HG02970 (cell line): ENCODE measurements at regions not wholly inside any gene's neighbourhood (a gene's known extent, or its start where the extent isn't known, plus 50 kb on each side); places are given as distances from the start of the nearest gene placed in this dataset.
"Not testable (repeated sequence)": the region's sequence is repeated elsewhere in the genome, so short reads cannot be mapped to it uniquely, and the experiment has no call there.

Source experiments
- ATAC-seq: cut with Tn5 transposase; IDR thresholded peaks from one replicate; pipeline ENCODE4 v1.9.1; 2021; ENCODE audit warnings: mild to moderate bottlenecking, moderate library complexity, moderate number of reproducible peaks; ENCODE audit not compliant: unreplicated experiment, low FRiP score

DNA sequence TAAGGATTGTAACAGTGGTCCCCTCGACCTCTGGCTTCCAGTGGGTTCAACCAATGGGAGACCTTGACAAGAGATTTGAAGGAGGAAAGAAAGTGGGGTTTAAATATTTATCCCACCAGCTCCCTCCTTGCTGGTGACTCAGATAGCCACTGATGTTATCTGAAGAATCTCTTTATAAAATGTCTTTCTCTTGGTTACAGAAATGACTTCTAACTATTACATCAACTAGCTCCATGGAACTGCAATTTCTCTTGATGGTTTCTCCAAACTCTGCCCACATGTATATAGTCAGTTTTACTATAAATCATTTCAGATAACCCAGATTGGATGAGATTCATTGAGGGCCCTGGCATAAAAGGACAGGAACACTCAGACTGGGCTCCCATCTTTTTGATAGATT lies 920.2 kb upstream of the SOX9 start:
- ATAC-seq = no peak

GRCh38 chr17:71201639-71202038 lies 919.2 kb upstream of the SOX9 start:
- no peak for ATAC-seq

- no peak for ATAC-seq
Observed at GRCh38 chr17:71202449-71202848, 918.4 kb upstream of the SOX9 start.

- ATAC-seq = no peak
Observed at GRCh38 chr17:71203953-71204352, 916.9 kb upstream of the SOX9 start.

DNA sequence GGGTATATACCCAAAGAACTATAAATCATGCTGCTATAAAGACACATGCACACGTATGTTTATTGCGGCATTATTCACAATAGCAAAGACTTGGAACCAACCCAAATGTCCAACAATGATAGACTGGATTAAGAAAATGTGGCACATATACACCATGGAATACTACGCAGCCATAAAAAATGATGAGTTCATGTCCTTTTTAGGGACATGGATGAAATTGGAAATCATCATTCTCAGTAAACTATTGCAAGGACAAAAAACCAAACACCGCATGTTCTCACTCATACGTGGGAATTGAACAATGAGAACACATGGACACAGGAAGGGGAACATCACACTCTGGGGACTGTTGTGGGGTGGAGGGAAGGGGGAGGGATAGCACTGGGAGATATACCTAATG lies 914.9 kb upstream of the SOX9 start:
- ATAC-seq = not testable (repeated sequence)

- ATAC-seq = no peak
Observed at GRCh38 chr17:71208111-71208704, 912.6 kb upstream of the SOX9 start.

DNA sequence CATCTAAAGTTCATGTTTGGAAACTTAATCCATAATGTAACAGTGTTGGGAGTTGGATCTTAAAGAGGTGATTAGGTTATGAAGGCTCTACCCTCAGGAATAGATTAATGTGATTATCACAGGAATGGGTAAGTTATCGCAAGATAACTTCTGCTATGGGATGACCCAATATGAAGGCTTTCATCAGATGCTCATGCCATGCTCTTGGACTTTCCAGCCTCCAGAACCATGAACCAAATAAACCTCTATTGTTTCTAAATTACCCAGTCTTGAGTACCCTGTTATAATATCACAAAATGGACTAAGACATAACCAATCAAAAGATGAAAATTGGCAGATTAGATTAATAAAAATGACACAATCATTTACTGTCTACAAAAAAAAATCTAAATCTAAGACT lies 906.9 kb upstream of the SOX9 start:
- no peak for ATAC-seq

DNA sequence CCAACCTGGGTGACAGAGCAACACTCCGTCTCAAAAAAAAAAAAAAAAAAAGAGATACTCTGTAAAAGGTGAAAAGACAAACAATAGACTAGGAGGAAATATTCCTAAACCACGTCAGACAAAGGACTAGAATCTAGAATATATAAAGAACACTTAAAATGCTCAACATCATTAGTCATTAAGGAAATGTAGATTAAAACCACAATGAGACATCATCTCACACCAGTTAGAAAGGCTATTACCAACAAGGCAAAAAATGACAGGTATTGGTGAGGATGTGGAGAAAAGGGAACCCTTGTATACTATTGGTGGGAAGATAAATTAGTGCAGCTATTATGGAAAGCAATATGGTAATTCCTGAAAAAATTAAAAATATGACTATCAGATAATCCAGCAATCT lies 903.1 kb upstream of the SOX9 start:
- ATAC-seq = no peak

GRCh38 chr17:71224824-71225575 lies 895.8 kb upstream of the SOX9 start:
- no peak for ATAC-seq

DNA sequence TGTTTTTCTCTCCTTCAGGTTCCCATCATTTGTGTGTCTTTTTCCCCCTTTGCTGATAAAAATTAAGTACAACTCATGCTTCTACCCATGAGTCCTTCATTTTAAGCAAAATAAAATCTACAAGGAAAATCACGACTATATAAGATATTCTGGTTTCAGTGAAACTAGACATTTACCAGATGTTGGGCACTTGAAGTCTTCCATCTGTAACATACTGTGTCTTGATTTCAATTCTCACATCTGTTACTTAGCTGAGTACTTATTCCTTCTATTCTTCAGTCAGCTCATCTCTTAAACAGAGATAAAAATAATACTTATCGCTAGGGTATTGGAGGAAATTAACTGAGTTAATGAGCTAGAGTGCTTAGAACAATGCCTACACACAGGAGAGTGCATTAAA lies 893.0 kb upstream of the SOX9 start:
- ATAC-seq = no peak

GRCh38 chr17:71229070-71229469 lies 891.8 kb upstream of the SOX9 start:
- no peak for ATAC-seq

- no peak for ATAC-seq
Observed at GRCh38 chr17:71232801-71233559, 887.8 kb upstream of the SOX9 start.

- no peak for ATAC-seq
Observed at GRCh38 chr17:71234349-71234748, 886.5 kb upstream of the SOX9 start.

- no peak for ATAC-seq
Observed at GRCh38 chr17:71237903-71238538, 882.8 kb upstream of the SOX9 start.

DNA sequence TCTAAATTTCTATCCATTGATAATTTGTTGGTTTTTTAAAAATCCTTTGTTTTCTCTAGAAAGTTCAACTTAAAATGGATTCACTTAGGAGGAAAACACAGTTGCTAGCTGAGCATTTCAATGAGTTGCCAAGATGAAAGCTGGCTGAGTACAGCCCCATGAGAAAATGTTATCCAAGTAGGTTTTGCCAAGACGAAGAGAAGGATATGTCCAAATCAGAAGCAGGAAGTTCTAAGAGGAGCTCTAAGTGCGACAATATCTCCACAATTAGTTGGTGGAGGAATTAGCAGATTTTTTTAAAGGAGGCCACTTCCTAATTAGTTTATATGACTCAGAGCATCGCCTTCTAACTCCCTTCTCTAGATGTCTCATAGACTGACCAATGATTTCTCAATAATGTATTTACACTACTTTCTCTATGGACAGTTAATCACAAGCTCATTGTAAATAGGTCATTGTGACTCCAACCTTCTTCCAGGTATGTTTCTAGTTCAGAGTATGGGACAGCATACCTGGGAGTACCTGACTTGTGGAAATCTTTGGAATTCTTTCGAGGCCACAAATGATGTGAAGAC lies 873.3 kb upstream of the SOX9 start:
- no peak for ATAC-seq

- no peak for ATAC-seq
Observed at GRCh38 chr17:71251276-71251675, 869.5 kb upstream of the SOX9 start.

DNA sequence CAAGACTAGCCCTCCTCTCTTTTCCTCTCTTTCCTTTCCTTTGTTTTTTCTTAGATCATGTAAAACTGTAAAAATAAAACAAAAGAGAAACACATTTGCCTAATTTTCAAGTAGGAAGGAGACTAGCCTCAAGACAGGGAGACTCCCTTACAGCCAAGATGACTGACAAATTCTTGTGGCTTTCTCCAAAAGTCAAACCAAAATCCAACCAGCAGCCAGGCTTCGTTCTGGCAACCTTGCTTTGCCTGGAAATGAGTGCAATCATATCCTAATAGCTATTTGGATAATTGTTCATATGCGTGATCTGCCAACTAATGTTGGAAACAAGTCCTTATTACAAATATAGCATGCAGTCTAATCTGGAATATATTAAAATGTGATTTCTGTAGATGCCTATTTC lies 868.9 kb upstream of the SOX9 start:
- ATAC-seq = no peak

GRCh38 chr17:71252436-71252835 lies 868.4 kb upstream of the SOX9 start:
- ATAC-seq = no peak

GRCh38 chr17:71257096-71257495 lies 863.7 kb upstream of the SOX9 start:
- ATAC-seq = no peak

DNA sequence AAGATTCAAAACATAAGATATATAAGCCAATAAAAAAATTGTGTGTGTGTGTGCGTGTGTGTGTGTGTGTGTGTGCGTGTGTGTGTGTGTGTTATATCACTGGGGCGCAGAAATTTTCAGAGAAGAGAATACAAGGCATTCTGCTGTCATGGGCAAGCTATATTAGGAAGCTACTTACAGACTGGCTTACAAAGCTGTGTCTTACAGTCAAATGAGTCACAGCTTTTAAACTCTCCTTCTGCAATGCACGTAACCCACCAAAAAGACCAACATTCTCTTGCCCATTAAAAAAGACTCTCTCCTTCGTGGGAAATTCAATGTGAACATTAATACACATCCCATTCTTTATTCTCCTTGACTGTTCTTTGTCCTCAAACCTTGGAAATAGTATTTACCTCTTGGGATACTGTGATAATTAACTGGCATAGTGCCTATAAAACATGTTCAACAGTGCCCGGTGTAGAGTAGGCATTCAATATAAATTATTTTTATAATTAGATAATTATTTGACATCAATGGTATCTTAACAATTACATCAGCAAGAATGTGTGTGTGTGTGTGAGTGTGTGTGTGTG lies 860.4 kb upstream of the SOX9 start:
- ATAC-seq = no peak

GRCh38 chr17:71262586-71262985 lies 858.2 kb upstream of the SOX9 start:
- no peak for ATAC-seq
